ENCODE measurements at regions not wholly inside any gene's neighbourhood (a gene's known extent, or its start where the extent isn't known, plus 50 kb on each side); places are given as distances from the start of the nearest gene placed in this dataset.

DNA sequence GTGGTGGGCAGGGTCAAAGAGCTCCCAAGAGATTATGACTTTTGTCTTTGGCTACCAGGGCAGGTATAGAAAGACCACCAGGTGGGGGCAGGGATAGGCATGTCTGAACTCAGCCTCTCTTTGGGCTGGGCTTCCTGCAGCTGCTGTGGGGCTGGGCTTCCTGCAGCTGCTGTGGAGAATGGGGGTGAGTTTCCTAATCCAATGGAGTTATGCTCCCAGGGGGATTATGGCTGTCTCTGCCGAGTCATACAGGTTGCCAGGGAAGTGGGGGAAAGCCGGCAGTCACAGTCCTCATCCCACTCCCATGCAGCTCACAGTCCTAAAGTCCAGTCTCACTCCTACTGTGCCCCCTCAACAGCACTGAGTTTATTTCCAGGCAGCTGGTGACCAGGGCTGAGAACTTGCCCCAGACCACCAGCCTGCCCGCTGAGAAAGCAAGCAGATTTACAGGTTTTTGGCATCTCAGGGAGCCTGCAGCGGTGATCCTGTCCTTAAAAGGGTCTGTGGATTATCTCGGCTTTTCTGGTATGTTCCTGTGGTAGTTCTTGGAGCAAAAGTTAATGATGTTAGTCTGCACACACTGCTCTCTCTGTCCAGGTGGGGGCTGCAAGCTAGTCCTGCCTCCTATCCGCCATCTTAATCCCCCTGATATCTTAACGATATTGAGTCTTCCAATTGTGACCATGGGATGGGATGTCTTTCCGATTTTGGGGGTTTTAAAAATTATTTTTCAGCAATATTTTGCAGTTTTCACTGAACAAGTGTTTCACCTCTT, 133.4 kb downstream of the RTL9 start:
- FAIRE-seq = no peak
- no peaks in the 10 kb centered on the region for H3K79me2 ChIP-seq (ENCODE audit: insufficient read depth, low read length)
- in situ Hi-C loops (cut with HindIII; ENCODE audit: extremely low pct_ligation_motif_present, low pct_unique_long_range_greater_than_20kb) = no loop called here
- BruUV-seq (replicated peaks) = no TSS peak
- ChIA-PET CTCF (ENCODE audit: low intra/inter-chr PET ratio, low total read pairs) (no interaction called here), POLR2A (no interaction called here)
- TF ChIP-seq FOSL2 (CRISPR knock-in tag; IDR thresholded peaks at IDR 0.05) (no peak), SMYD3 (CRISPR knock-in tag; IDR thresholded peaks at IDR 0.05) (no peak), ZBTB7A (CRISPR knock-in tag; IDR thresholded peaks at IDR 0.05) (no peak), MIXL1 (CRISPR knock-in tag; IDR thresholded peaks at IDR 0.05) (no peak), CBX2 (IDR thresholded peaks at IDR 0.05; ENCODE audit: low read depth, low read length) (no peak), CBX2 (CRISPR knock-in tag; IDR thresholded peaks at IDR 0.05; ENCODE audit: low read depth) (no peak), GABPA (IDR thresholded peaks at IDR 0.05; ENCODE audit: low read depth, low read length) (no peak), GABPA (CRISPR knock-in tag; IDR thresholded peaks at IDR 0.05; ENCODE audit: low read depth) (no peak), MTF2 (CRISPR knock-in tag; IDR thresholded peaks at IDR 0.05; ENCODE audit: borderline replicate concordance) (no peak), EEA1 (CRISPR knock-in tag; IDR thresholded peaks at IDR 0.05; ENCODE audit: borderline replicate concordance) (no peak)
- TF ChIP-seq, protein P1, sequence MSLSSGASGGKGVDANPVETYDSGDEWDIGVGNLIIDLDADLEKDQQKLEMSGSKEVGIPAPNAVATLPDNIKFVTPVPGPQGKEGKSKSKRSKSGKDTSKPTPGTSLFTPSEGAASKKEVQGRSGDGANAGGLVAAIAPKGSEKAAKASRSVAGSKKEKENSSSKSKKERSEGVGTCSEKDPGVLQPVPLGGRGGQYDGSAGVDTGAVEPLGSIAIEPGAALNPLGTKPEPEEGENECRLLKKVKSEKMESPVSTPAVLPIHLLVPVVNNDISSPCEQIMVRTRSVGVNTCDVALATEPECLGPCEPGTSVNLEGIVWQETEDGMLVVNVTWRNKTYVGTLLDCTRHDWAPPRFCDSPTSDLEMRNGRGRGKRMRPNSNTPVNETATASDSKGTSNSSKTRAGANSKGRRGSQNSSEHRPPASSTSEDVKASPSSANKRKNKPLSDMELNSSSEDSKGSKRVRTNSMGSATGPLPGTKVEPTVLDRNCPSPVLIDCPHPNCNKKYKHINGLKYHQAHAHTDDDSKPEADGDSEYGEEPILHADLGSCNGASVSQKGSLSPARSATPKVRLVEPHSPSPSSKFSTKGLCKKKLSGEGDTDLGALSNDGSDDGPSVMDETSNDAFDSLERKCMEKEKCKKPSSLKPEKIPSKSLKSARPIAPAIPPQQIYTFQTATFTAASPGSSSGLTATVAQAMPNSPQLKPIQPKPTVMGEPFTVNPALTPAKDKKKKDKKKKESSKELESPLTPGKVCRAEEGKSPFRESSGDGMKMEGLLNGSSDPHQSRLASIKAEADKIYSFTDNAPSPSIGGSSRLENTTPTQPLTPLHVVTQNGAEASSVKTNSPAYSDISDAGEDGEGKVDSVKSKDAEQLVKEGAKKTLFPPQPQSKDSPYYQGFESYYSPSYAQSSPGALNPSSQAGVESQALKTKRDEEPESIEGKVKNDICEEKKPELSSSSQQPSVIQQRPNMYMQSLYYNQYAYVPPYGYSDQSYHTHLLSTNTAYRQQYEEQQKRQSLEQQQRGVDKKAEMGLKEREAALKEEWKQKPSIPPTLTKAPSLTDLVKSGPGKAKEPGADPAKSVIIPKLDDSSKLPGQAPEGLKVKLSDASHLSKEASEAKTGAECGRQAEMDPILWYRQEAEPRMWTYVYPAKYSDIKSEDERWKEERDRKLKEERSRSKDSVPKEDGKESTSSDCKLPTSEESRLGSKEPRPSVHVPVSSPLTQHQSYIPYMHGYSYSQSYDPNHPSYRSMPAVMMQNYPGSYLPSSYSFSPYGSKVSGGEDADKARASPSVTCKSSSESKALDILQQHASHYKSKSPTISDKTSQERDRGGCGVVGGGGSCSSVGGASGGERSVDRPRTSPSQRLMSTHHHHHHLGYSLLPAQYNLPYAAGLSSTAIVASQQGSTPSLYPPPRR (CRISPR knock-in tag; IDR thresholded peaks at IDR 0.05; ENCODE audit: borderline replicate concordance) = no peak
- no peaks in the 10 kb centered on the region for H3K36me3 ChIP-seq (replicated peaks in 1 of 2; ENCODE audit: control insufficient read depth in 1 of 2, insufficient read depth in 2 of 2, low read length in 2 of 2)
- H3K9ac ChIP-seq (ENCODE audit: insufficient read depth, low read depth, low read length) = no peak overlapping the region
- no peaks in the 10 kb centered on the region for H3K4me1 ChIP-seq (ENCODE audit: insufficient read depth, low read length)
- WGBS (ENCODE audit: low lambda C conversion rate) = 5% methylated on average over 3 of the region's 8 CpGs
- no peaks in the 10 kb centered on the region for H3K9me3 ChIP-seq (ENCODE audit: low read length)
- no peak overlapping the region for H3K4me2 ChIP-seq (ENCODE audit: low read depth, low read length)
- no peak for DNase-seq (ENCODE audit: low spot score)
- H3K27ac ChIP-seq (ENCODE audit: extremely low read length, insufficient read depth, low read length) = no peak overlapping the region
- no peak overlapping the region for H3K4me3 ChIP-seq (replicated peaks in 1 of 3; ENCODE audit: insufficient read depth in 1 of 3, low read depth in 2 of 3, low read length in 3 of 3)
- H4K20me1 ChIP-seq (ENCODE audit: insufficient read depth, low read length) = no peaks in the 10 kb centered on the region
- no peak overlapping the region for H2AFZ ChIP-seq (ENCODE audit: low read length)
- intact Hi-C loops (cut with micrococcal nuclease; ENCODE audit: unreplicated experiment) = no loop called here
- H3K27me3 ChIP-seq (ENCODE audit: control insufficient read depth in 1 of 2, insufficient read depth in 2 of 2, low read length in 2 of 2) = no peaks in the 10 kb centered on the region
- ATAC-seq = no peak

Data from HepG2 (cell line).